Osteocyte (in vitro differentiated cells): ENCODE measurements at regions not wholly inside any gene's neighbourhood (a gene's known extent, or its start where the extent isn't known, plus 50 kb on each side); places are given as distances from the start of the nearest gene placed in this dataset.
"Not testable (repeated sequence)": the region's sequence is repeated elsewhere in the genome, so short reads cannot be mapped to it uniquely, and the experiment has no call there.

ENCODE experiments used
- DNase-seq: peaks from one replicate; pipeline ENCODE4 v3.0.0; 2021; ENCODE audit warnings: mixed read lengths; ENCODE audit not compliant: unreplicated experiment; ENCODE audit errors: extremely low spot score
- H3K27ac Mint-ChIP-seq: one replicate; pipeline ENCODE4 v1.8.0; 2021; ENCODE audit warnings: mild to moderate bottlenecking, mixed read lengths; ENCODE audit not compliant: unreplicated experiment
- H3K27me3 Mint-ChIP-seq: one replicate; pipeline ENCODE4 v1.8.0; 2021; ENCODE audit warnings: mixed read lengths; ENCODE audit not compliant: unreplicated experiment
- H3K36me3 Mint-ChIP-seq: one replicate; pipeline ENCODE4 v1.8.0; 2021; ENCODE audit warnings: mixed read lengths; ENCODE audit not compliant: unreplicated experiment
- H3K4me1 Mint-ChIP-seq: one replicate; pipeline ENCODE4 v1.8.0; 2021; ENCODE audit warnings: mixed read lengths; ENCODE audit not compliant: unreplicated experiment
- H3K4me3 Mint-ChIP-seq: one replicate; pipeline ENCODE4 v1.8.0; 2021; ENCODE audit warnings: mild to moderate bottlenecking, moderate library complexity, mixed read lengths; ENCODE audit not compliant: unreplicated experiment
- H3K9me3 Mint-ChIP-seq: one replicate; pipeline ENCODE4 v1.8.0; 2021; ENCODE audit warnings: mixed read lengths; ENCODE audit not compliant: unreplicated experiment
- CTCF ChIP-seq: fragments of 200-600 bp; sonication (generic); IDR thresholded peaks from 2 replicates; pipeline ENCODE4 v1.5.0; 2021; ENCODE audit warnings: antibody characterized with exemption, mild to moderate bottlenecking, moderate library complexity

- peaks cover 5% of the 10 kb centered on the region for H3K9me3 Mint-ChIP-seq
- H3K4me1 Mint-ChIP-seq = no peaks in the 10 kb centered on the region
- peaks cover 6% of the 10 kb centered on the region for H3K27me3 Mint-ChIP-seq
- no peaks in the 10 kb centered on the region for H3K36me3 Mint-ChIP-seq
- no peak overlapping the region for H3K27ac Mint-ChIP-seq
- no peak for TF ChIP-seq CTCF
- DNase-seq = no peak
- no peak overlapping the region for H3K4me3 Mint-ChIP-seq
Observed at GRCh38 chr16:65817799-65818198, 548.7 kb upstream of the CDH5 start.

DNA sequence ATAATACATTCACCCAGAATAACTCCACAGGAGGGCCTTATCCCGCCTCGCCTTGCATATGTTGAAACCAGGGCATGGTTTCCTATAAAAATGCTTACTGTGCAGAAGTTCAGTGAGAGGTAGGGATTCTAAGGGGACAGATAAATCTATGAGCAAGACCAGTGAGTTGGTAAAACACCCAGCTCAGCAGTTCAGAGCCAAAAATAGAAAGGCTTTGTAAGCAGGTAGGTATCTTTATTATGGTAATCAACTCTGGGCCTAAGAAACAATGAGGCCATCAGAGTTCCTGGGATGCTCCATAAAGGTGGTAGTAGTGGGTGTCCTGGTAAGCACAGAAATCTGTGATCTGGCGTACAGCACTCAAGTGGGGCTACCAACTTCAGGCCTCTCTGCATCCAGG, 549.4 kb upstream of the CDH5 start:
- no peak for TF ChIP-seq CTCF
- H3K27me3 Mint-ChIP-seq = peaks cover 6% of the 10 kb centered on the region
- DNase-seq = no peak
- H3K27ac Mint-ChIP-seq = no peak overlapping the region
- peaks cover under 1% of the 10 kb centered on the region for H3K9me3 Mint-ChIP-seq
- no peaks in the 10 kb centered on the region for H3K36me3 Mint-ChIP-seq
- H3K4me1 Mint-ChIP-seq = no peaks in the 10 kb centered on the region
- no peak overlapping the region for H3K4me3 Mint-ChIP-seq

DNA sequence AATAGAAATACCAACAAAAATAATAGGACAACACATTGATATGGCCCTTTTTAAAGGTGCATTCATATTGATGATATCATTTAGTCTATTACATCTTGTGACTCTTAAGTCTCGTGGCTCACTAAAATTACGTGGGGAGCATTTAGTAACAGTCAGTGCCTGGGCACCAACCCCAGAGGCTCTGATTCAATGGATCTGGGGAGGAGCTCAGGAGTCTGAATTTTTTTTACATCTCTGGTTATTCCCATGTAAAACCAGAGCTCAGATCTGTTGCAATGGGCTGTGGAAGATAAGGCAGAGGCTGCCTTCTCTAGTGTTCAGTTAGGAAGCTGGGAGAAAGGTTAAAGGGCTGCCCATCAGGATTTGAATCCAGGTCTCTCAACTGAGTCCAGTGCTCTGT, 549.9 kb upstream of the CDH5 start:
- Mint-ChIP-seq H3K27ac (no peak overlapping the region), H3K4me1 (no peaks in the 10 kb centered on the region), H3K27me3 (peaks cover 6% of the 10 kb centered on the region), H3K36me3 (no peaks in the 10 kb centered on the region), H3K9me3 (no peaks in the 10 kb centered on the region), H3K4me3 (no peak overlapping the region)
- DNase-seq = no peak
- no peak for TF ChIP-seq CTCF

DNA sequence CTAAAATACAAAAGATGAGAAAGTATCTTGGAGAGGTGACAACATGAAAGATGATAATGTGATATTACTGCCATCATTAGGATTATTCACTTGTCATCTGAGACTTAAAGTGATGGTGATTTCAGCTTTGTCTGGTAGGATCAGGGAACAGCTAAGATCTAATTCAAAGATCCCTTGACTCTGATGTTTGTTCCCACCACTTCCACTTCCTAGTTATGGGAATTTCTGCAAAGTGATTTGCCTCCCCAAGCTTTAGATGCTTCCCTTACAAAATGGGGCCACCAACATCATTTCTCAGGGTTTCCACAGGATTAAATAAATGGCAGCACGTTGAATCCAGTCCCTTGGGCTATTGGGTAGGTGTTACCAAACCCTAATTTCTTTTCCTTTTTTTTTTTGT, 550.8 kb upstream of the CDH5 start:
- Mint-ChIP-seq H3K36me3 (no peaks in the 10 kb centered on the region), H3K9me3 (no peaks in the 10 kb centered on the region), H3K4me1 (no peaks in the 10 kb centered on the region), H3K27me3 (peaks cover 6% of the 10 kb centered on the region), H3K27ac (no peak overlapping the region), H3K4me3 (no peak overlapping the region)
- no peak for DNase-seq
- no peak for TF ChIP-seq CTCF

DNA sequence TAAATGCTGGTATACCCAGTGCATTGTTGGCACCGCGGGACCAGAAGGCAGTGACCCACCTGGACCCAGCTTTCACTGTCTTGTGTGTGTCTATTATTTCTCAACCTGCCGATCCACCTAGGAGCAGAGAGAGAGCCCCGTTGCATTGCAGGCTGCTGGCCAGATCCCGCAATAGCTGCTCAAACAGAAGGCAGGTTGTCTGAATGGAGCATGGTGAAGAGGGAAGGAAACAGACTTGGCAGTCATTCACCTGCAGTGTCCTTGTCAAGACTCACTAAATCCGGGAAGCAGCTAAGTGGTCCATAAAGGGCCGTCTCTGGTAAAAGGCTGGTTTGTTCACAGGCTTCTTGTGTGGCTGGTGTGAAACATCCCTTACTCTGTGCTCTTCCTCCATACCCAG, 552.6 kb upstream of the CDH5 start:
- not testable (repeated sequence) for H3K4me1 Mint-ChIP-seq, H3K4me3 Mint-ChIP-seq, H3K27ac Mint-ChIP-seq, H3K27me3 Mint-ChIP-seq, H3K9me3 Mint-ChIP-seq, H3K36me3 Mint-ChIP-seq, DNase-seq

DNA sequence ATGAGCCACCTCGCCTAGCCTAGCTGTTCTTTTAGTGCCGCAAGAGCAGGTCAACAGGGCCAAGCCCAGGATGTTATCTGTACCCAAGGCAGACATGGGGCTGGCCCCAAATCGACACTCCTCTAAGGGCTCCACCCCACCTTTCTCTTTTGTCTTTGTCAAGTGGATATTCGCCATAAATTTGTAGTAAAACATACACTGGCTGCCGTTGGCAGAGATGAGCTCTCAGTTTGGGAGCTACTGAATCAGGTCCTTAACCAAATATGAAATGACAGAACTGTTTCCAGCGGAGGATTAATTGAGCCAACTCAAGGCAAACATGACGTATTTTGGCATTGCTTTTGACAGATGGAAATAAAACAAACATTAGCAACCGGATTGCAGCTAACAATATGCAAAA, 556.9 kb upstream of the CDH5 start:
- no peak overlapping the region for H3K27ac Mint-ChIP-seq

More for the DNA sequence above, 556.9 kb upstream of the CDH5 start:
- Mint-ChIP-seq H3K4me3 (no peak overlapping the region), H3K4me1 (no peaks in the 10 kb centered on the region), H3K27me3 (peaks cover 16% of the 10 kb centered on the region), H3K36me3 (no peaks in the 10 kb centered on the region), H3K9me3 (no peaks in the 10 kb centered on the region)
- TF ChIP-seq CTCF = no peak
- DNase-seq = no peak
